T47D (cell line): ENCODE measurements at regions not wholly inside any gene's neighbourhood (a gene's known extent, or its start where the extent isn't known, plus 50 kb on each side); places are given as distances from the start of the nearest gene placed in this dataset.
"Not testable (repeated sequence)": the region's sequence is repeated elsewhere in the genome, so short reads cannot be mapped to it uniquely, and the experiment has no call there.

Experiments
- DNase-seq, 2 experiments: peaks; one replicate each; pipeline versions ENCODE4 v3.0.0 to v3.0.0-alpha.2; 2011 to 2012; ENCODE audit warnings: low read depth in 1 of 2, low spot score in 1 of 2
- JUND ChIP-seq: IDR thresholded peaks from 2 replicates; pipeline ENCODE4 v1.6.1; 2012; ENCODE audit warnings: low read depth
- in situ Hi-C: cut with HindIII; loops from 2 replicates; pipeline ENCODE4 v1.10.0; 2016; ENCODE audit warnings: low sequenced_read_pairs, low pct_unique_long_range_greater_than_20kb

DNA sequence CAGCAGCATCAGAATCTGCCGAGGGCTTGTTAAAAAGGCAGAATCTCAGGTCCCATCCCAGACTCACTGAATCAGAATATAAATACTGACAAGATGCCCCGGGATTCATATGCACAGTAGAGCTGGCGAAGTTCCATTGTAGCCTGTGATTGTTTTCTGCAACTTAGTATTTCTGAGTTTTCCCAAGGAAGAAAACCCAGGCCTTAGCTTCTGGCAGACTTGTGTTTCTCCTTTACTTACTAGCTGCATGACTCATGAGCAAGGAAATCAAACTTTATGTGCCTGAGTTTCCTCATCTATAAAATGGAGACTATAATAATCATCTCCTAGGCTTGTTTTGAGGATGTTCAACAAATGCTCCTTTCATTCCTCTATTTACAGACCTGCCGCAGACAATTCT lies 278.5 kb upstream of the PLEKHG7 start:
- DNase-seq = no peak
- TF ChIP-seq JUND = no peak
- in situ Hi-C loops = no loop called here

DNA sequence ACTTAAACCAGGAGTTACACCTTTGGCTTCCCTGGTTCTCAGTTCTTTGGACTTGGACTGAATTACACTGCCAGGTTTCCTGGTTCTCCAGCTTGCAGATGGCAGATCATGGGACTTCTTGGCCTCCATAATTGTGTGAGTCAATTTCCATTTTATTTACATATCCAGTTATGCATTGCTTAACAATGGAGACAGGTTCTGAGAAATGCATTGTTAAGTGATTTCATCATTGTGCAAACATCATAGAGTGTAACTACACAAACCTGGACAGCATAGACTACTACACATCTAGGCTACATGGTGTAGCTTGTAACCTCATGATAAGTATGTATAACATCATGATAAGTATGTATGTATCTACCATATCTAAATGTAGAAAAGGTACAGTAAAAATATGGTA lies 276.1 kb upstream of the BTG1 start:
- in situ Hi-C loops = no loop called here
- peak in 1 of 2 experiments; percentile 71 for DNase-seq

DNA sequence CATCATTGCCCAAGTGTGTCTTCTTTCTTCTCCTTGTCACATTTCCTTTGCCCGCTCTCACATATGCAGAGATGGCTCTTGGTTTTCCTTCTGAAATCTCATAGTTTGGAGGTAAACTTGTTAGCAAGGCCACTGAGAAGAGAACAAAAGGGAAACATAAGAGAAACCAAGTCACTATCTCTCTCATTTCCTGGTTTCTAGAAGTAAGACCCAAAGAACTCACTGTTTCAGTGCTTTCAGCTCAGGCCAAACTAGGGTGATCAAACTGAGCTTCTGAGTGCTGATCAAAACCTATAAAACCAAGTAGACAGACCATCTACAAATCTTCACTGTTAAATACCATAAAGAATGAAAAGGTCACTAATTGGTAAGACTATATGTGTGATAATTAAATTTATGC lies 275.4 kb upstream of the BTG1 start:
- no peak for TF ChIP-seq JUND
- in situ Hi-C loops = no loop called here
- no peak for DNase-seq

More for the DNA sequence above, 276.1 kb upstream of the BTG1 start:
- no peak for TF ChIP-seq JUND

DNA sequence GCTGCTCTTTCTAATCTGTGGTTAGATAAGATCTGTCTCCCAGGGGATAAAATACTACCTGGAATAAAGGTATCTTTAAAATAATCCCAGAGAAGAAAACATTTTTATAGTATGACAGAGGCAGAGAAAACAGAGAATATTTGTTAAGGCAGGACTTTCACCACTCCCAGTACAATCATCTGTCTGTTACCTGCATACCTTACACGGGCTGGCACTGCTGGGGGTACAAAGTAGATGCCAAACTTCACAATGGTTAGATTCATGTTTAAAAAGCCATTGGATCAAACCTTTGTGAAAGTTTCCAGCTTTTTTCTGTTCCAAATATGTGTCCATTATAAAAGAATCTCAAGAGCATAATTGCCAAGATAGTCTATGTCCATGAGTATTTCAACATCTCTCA lies 273.6 kb upstream of the BTG1 start:
- DNase-seq = no peak
- no peak for TF ChIP-seq JUND
- in situ Hi-C loops = no loop called here

DNA sequence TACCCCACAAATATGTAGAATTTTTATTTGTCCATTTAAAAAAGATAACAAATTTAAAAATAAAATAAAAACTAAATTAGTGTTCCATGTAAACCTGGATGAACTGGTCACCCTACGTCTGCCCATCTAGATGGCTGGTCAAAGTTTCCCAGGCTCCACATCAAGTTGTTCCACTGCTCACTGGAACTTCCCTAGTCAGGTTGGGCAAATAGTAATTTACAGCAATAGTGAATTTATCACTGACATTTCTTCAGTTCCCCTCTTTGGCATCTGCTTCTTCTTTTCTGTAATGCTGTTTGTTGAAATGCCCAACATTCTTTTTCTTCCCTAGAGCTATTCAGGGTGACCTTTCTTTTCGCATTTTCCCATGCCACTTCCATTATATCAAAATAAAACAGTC lies 272.7 kb upstream of the BTG1 start:
- in situ Hi-C loops = no loop called here
- no peak for TF ChIP-seq JUND
- DNase-seq = no peak

DNA sequence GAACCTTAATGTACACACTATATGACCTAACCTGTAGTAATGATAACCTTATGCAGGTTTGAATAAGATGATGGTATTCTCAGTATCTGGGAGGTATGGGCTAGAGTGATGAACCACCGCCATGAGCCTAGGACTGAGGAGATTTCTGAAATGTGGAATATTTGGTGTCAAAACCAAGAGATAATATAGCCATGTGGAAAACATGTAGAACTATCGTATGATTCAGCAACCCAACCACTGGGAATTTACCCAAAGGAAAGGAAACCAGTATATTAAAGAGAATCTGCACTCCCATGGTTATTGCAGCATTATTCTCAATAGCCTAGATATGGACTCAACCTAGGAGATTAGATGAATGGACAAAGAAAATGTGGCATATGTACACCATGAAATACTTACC lies 271.7 kb upstream of the BTG1 start:
- no peak for DNase-seq
- no peak for TF ChIP-seq JUND
- in situ Hi-C loops = no loop called here

DNA sequence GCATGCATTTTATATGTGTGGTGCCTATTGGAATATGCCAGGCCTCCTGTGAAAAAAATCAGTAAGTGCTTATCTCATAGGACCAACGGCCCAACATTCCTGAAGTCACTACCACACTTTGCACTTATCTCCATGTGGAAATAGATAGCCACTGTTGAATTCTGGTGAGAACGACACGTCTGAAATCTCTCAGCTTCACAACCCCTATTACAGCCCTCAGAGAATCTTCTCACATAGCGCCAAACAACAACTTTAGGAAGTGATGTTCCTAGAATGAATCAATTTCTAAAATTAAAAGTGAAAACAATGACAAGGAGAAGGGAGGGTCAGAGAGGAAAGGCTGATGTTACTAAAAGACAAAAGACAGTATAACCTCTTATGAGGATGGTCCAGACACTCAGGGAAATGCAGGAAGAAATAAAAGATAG lies 270.8 kb upstream of the BTG1 start:
- in situ Hi-C loops = no loop called here
- DNase-seq = no peak
- TF ChIP-seq JUND = no peak

DNA sequence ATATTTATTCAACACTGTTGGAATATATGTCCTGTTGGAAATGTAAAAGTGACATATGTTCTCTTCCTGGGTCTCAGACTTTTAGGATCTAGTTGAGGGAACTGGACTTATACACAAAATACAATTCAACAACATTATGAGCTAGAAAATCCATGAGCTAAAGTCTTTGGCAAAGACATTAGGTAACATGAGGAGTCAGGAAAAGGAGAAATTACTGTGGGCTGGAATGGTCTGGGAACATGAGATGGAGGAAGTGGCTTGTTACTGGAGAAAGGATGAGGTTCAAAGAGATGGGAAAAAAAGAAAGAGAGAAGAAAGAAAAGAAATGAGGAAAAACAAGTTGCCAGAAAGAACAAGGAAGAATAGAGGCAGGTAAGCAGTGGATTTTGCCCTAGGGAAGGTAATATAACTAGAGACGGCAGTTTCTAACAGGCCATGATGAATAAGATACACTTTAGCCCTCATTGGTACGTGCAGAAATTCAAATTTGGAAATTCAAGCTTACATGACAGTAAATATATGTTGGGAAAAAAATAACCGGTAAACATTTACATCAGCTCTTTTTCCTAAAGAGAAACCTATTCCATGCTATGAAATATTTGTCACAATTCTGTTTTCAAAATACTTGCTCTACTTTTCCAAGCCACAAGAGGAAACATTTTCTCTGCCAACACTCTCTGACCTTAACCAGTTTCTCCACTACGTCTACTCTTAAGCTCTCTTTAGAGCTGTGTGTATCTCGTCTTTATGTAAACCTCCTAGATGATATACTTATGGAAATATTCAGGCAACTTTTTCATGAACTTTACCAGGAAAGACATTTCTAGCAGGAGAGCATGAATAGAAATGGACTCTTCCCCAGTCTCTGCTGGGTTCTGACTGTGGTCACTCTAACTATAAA lies 268.8 kb upstream of the BTG1 start:
- DNase-seq = peak in 1 of 2 experiments; percentile 67
- TF ChIP-seq JUND = no peak
- in situ Hi-C loops = no loop called here

DNA sequence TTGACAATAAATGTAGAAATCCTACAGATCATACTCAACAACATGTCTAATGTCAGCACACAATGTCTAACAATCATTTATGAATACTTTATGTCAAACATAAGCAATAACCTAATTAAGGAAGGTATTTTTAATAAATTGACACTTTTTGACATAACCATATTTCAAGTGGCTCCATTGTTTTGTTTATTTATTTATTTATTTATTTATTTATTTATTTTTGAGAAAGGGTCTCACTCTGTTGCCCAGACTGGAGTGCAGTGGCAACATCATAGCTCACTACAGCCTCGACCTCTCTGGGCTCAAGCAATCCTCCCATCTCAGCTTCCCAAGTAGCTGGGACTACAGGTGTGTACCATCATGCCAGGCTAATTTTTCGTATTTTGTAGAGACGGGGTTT lies 267.6 kb upstream of the BTG1 start:
- in situ Hi-C loops = no loop called here
- no peak for TF ChIP-seq JUND
- DNase-seq = no peak

DNA sequence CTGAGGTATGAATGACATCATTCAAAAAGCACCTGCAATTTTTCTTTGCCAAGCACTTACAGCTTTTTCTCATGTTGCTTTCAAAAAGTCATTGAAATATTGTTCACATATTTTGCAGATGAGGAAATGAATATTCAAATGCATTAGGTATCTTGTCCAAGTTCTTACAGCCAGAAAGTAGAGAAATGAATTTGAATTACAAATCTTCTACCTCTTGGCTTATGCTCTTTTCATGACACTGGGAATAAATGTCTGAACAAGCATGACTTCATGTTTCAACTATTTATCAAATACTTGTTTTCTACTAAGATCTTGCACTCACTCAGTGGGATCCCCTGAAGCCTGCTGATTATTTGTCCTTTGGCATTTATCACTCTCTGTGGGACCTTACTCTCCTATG lies 267.2 kb upstream of the BTG1 start:
- no peak for TF ChIP-seq JUND
- in situ Hi-C loops = no loop called here
- DNase-seq = no peak

DNA sequence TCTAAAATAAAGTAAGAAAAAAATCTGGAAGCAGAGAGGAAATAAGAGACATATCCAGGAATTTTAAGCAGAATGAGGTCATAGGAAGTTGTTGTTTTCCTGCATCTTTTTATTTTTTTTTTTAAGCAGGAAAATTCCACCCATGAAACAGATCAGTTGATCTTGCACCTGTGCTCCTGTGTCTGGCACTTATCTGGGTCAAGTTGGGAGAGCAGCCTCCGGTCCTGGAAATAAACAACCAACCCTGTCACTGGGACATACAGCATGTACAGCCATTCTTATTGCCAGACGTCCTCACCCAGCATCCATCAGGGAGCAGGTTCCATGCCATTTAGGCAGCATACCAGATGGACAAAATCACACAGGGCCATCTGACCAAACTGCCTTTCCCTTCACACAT lies 266.0 kb upstream of the BTG1 start:
- in situ Hi-C loops = no loop called here
- TF ChIP-seq JUND = no peak
- no peak for DNase-seq

DNA sequence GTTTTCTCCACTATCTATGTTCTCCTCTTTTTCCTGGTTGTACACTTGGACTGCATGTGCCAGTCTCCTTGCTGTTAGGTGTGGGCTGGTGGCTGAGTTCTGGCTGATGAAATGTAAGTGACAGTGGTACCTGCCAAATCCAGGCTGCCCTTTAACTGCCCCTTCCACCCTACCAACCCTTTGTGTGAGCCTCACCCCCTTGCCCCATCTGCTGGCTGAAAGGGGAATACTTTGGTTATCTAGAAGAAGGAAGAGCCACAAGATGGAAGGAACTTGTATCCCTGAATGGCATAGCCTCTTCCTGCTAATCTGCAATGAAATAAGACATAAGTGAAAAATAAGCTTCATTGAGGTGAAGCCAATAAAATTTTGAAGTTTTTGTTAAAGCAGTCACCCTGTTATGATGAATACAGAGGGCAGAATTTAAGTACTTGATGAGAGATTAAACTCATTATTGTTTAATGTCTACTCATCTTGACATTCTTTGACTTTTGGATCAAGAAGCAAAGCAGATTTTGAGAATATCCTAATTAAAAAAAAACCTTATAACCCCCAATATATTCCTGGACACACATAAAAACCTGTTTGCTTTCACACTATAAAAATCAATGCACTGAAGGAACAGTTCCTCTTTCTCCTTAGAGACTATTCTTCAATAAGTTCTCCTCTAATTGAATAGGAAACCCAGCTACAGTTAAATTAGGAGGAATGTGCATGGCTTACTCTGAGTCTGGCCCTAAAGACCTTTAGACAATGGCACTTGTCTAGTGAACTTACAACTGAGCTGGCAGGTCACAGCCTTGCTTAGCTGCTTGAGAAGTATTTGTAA lies 262.6 kb upstream of the BTG1 start:
- DNase-seq = peak; percentile 20 to 86
- TF ChIP-seq JUND = no peak
- in situ Hi-C loops = no loop called here

DNA sequence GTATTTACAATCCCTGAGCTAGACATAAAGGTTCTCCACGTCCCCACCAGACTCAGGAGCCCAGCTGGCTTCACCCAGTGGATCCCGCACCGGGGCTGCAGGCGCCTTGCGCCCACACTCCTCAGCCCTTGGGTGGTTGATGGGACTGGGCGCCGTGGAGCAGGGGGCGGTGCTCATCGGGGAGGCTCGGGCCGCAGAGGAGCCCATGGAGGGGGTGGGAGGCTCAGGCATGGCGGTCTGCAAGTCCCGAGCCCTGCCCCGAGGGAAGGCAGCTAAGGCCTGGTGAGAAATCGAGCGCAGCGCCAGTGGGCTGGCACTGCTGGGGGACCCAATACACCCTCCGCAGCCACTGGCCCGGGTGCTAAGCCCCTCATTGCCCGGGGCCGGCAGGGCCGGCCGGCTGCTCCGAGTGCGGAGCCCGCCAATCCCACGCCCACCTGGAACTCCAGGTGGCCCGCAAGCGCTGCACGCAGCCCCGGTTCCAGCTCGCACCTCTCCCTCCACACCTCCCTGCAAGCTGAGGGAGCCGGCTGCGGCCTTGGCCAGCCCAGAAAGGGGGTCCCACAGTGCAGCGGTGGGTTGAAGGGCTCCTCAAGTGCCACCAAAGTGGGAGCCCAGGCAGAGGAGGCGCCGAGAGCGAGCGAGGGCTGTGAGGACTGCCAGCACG lies 260.9 kb upstream of the BTG1 start:
- DNase-seq, in situ Hi-C loops: not testable (repeated sequence)

DNA sequence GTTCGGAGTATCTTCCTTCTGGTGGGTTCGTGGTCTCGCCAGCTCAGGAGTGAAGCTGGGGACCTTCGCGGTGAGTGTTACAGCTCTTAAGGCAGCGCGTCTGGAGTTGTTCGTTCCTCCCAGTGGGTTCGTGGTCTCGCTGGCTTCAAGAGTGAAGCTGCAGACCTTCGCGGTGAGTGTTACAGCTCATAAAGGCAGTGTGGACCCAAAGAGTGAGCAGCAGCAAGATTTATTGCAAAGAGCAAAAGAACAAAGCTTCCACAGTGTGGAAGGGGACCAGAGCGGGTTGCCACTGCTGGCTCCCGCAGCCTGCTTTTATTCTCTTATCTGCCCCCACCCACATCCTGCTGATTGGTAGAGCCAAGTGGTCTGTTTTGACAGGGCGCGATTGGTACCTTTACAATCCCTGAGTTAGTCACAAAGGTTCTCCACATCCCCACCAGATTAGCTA lies 260.2 kb upstream of the BTG1 start:
- in situ Hi-C loops, DNase-seq: not testable (repeated sequence)
